HG03439 (cell line): ENCODE measurements at regions not wholly inside any gene's neighbourhood (a gene's known extent, or its start where the extent isn't known, plus 50 kb on each side); places are given as distances from the start of the nearest gene placed in this dataset.

Experiments used
- ATAC-seq: cut with Tn5 transposase; IDR thresholded peaks from one replicate; pipeline ENCODE4 v1.9.1; 2021; ENCODE audit warnings: mild to moderate bottlenecking, moderate library complexity; ENCODE audit not compliant: unreplicated experiment

DNA sequence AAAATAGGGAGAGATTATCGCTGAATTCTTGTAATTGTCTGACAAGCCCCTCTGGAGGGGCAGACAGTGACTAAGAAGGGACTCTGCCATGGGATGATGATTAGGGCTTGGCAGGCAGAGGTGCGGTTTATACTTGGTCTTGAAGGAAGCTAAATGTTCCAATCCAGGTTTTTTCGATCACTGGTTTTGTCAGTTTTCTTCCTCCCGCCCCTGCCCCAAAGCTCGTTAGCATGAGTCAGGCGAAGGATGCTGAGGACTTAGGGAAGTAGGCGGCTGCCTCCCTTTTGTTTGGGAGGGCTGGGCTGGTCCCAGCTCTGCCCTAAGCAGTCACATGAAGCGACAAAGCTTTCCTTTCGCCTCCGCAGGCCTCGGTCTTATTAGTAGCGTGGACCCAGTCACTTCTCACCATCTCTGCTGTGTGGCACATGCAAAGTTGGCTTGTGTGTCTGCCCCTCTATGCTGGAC is 314.2 kb downstream of the CDC5L start:
- no peak for ATAC-seq

DNA sequence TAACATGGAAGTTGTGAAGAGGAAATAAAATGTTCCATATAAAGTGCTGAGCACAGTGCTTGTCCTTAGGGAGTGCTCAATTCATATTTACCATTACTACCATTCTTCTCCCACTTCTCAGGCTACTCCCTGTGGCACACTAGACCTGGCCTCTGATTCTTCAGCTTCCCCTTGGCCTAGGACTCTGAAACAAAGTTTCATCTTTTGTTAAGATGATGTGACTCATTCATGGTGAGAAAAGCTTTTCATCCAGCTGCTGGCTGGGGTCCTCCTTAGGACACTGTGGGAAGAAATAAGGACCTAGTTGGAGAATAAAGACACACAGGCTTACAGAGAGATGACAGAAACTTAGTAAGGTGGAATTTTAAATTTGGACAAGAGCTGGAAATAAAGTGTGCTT is 314.8 kb downstream of the CDC5L start:
- ATAC-seq: no peak

- no peak for ATAC-seq
Observed at GRCh38 chr6:44704240-44705150, 317.0 kb downstream of the CDC5L start.

DNA sequence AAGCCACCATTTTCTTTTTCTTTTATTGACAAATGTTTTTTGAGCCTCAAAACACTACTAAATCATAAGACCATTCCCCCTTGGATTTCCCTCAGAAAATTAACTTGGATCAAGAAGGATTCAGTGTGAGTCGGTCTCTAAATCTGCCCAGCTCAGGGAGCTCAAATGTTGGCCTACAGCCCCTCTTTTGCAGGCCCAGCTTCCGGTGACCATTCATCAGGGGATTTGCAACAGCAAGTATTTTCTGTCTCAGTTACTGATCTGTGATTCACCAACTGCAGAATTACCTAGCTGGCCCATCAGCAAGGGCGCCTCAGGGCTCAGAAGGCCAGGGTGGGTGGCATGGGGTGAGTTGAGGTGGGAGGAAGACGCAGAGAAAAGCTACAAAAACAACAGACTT is 318.1 kb downstream of the CDC5L start:
- no peak for ATAC-seq

GRCh38 chr6:44706011-44706410 is 318.5 kb downstream of the CDC5L start:
- ATAC-seq: no peak

DNA sequence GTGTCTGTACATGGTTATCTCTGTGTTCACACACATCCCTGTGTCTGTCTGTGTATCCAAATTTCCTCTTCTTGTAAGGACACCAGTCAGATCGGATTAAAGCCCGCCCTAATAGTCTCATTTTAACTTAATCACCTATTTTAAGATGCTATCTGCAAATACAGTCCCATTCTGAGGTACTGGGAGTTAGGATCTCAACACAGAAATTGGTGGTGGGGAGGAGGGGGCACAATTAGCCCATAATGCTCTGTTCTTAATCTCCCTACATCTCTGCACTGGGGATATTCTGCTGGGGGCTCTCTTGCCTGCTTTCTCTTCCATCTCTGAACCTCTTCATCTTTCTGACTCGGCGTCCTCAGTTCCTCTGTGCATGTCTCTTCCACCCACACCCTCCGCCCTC is 320.7 kb downstream of the CDC5L start:
- ATAC-seq: no peak

- ATAC-seq: no peak
Observed at GRCh38 chr6:44712353-44713111, 325.0 kb downstream of the CDC5L start.

- ATAC-seq: no peak
Observed at GRCh38 chr6:44715188-44715587, 327.7 kb downstream of the CDC5L start.

DNA sequence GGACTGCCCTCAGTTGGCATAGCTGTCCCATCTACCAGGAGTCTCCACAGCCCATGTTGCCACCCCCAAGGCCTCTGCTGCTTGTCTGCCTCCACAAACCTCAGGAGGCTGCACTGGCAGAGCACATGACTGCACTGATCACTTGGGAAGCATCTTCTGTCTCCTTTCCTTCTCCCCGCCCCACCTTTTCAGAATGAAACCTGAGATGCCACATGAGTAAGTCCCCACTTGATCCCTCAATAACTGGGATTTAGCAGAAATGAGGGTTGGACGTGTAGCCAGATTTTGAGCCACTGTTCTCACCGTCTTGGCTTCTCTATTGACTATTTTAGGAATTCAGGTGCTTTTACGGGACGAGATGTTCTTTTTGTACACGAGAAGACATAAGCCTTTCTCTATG is 328.4 kb downstream of the CDC5L start:
- no peak for ATAC-seq

DNA sequence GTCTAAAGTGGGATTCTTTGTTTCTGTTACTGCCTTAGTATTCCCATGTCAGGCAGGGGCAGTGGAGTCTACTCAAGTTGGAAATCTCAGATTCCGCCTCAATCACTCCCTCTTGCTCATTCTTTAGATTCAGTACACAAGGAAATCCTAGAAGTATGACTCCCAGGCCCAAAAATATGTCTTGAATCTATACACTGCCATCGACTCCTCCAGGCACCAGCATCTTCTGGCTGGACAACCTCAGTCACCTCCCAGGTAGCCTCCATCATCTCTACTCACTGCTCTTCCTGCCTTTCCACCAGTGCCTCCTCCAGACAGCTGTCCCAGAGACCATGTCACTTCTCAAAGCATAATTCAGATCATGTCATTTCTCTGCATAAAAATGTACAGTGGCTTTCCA is 329.9 kb downstream of the CDC5L start:
- no peak for ATAC-seq

- ATAC-seq: no peak
Observed at GRCh38 chr6:44721954-44722578, 334.6 kb downstream of the CDC5L start.

- ATAC-seq: no peak
Observed at GRCh38 chr6:44722736-44723135, 335.2 kb downstream of the CDC5L start.

- no peak for ATAC-seq
Observed at GRCh38 chr6:44723439-44724197, 336.1 kb downstream of the CDC5L start.

DNA sequence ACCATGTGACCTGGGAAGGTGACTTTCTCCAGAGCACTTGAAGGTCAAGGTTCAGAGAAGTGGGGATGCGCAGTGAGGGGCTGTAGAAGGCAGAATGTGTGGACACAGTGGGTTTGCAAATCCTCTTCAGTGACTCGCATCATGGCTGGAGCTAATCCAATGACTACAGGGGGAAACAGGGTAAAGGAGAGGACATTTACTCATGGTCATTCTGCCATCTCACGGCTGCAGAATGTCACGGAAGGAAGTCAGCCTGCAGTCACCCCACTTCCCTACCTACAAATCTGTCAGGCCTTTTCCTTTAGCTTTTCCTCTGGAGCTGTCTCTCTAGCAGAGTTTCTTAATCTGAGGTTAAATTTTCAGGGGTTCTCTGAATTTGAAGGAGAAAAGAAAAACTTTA is 337.6 kb downstream of the CDC5L start:
- ATAC-seq: no peak

DNA sequence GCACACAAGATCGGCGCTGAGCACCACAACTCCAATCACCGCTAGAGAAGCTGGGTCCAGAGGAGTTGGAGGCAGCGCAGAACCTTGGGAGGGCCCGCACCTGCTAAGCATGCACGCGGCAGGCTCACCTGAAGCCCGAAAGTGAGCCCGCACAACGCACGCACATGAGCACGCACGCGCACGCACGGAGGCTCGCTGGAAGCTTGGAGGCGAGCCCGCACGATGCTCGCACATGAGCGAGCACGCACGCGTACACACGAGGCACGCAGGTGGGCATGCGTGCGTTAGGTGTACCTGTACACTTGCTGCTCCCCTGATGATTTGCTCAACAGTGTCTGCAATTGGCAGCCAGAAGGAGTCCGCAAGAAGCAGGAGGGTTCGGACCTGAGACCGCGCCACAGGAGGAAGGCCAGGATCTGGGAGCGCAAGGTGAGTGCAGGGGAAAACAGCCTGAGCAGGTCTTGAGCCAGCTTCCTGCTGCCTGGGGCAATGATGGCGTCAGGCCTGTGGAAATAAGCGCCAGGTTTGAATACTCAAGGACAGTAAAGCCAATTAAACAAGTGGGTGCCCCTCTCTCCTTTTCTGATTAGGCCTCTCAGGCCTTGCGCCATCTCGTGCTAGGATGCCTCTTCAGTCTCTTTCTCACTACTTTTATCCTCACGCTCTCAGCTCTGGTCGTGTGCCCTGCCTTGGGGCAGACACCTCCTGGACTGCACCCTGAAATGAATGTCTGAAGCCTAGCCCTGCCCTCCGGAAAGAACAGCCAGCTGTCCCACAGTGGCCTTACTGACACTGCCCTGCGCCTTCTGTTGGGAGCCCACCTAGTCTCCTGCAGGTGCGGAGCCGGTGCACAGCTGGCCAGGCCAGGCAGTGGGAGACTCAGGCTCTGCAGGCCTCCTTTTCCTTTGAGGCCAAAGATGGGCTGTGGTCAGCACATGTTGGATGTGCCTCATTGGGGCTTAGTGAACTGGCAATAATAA is 340.4 kb downstream of the CDC5L start:
- ATAC-seq: no peak

DNA sequence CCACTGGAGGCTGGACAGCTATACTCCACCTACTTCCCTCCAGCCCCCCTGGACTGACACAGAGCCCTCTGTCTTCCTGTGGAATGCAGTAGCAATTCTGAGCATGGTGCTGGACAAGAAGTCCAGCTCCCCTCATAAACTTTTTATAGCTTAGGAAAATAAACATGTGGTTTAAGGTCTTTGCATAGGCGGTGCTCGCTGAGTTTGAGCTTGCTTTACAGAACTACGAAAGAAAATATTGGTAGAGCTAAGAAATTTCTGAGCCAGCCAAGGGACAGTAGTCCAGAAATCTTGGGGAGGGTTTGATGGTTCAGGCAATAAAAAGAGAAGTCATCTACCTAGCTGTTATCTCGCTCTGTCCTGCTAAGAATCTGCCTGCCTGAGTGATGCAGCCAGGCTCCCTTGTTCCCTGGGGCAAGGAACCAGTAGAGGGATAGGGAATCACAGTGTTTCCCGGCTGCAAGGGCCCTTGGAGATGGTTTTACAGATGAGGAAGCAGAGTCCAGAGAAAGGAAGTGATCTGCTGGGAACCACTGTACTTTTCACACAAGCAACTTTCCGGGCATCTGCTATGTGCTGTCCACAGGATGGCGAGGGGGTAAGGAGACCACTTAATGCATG is 343.4 kb downstream of the CDC5L start:
- no peak for ATAC-seq

GRCh38 chr6:44731485-44732095 is 344.1 kb downstream of the CDC5L start:
- no peak for ATAC-seq

GRCh38 chr6:44732243-44732642 is 344.7 kb downstream of the CDC5L start:
- ATAC-seq: no peak

- ATAC-seq: no peak
Observed at GRCh38 chr6:44733126-44733525, 345.6 kb downstream of the CDC5L start.
